ENCODE measurements at regions not wholly inside any gene's neighbourhood (a gene's known extent, or its start where the extent isn't known, plus 50 kb on each side); places are given as distances from the start of the nearest gene placed in this dataset.

- TF ChIP-seq CTCF (IDR thresholded peaks at IDR 0.05; ENCODE audit: insufficient read depth, missing control alignments) = no peak
- no peak for FAIRE-seq
- no peak for DNase-seq (ENCODE audit: insufficient read length, low spot score)
Measured at GRCh38 chr2:204184226-204184625, 247.7 kb downstream of the ICOS start.

GRCh38 chr2:204187229-204188083 is 250.9 kb downstream of the ICOS start:
- no peak for TF ChIP-seq CTCF (IDR thresholded peaks at IDR 0.05; ENCODE audit: insufficient read depth, missing control alignments)
- DNase-seq (ENCODE audit: insufficient read length, low spot score) = no peak
- no peak for FAIRE-seq

GRCh38 chr2:204191574-204191973 is 255.0 kb downstream of the ICOS start:
- DNase-seq (ENCODE audit: insufficient read length, low spot score) (no peak), FAIRE-seq (no peak)
- no peak for TF ChIP-seq CTCF (IDR thresholded peaks at IDR 0.05; ENCODE audit: insufficient read depth, missing control alignments)

- DNase-seq (ENCODE audit: insufficient read length, low spot score) = no peak
- no peak for FAIRE-seq
Measured at GRCh38 chr2:204195498-204195897, 258.9 kb downstream of the ICOS start.

GRCh38 chr2:204197336-204198005 is 260.9 kb downstream of the ICOS start:
- DNase-seq (ENCODE audit: insufficient read length, low spot score) = no peak
- no peak for FAIRE-seq
- no peak for TF ChIP-seq CTCF (IDR thresholded peaks at IDR 0.05; ENCODE audit: insufficient read depth, missing control alignments)

More at GRCh38 chr2:204195498-204195897, 258.9 kb downstream of the ICOS start:
- no peak for TF ChIP-seq CTCF (IDR thresholded peaks at IDR 0.05; ENCODE audit: insufficient read depth, missing control alignments)

- DNase-seq (ENCODE audit: insufficient read length, low spot score) = no peak
- FAIRE-seq = no peak
- TF ChIP-seq CTCF (IDR thresholded peaks at IDR 0.05; ENCODE audit: insufficient read depth, missing control alignments) = no peak
Measured at GRCh38 chr2:204199357-204199756, 262.8 kb downstream of the ICOS start.

- no peak for TF ChIP-seq CTCF (IDR thresholded peaks at IDR 0.05; ENCODE audit: insufficient read depth, missing control alignments)
- DNase-seq (ENCODE audit: insufficient read length, low spot score) = no peak
- no peak for FAIRE-seq
Measured at GRCh38 chr2:204201507-204201906, 264.9 kb downstream of the ICOS start.
